ENCODE measurements at regions not wholly inside any gene's neighbourhood (a gene's known extent, or its start where the extent isn't known, plus 50 kb on each side); places are given as distances from the start of the nearest gene placed in this dataset.

DNA sequence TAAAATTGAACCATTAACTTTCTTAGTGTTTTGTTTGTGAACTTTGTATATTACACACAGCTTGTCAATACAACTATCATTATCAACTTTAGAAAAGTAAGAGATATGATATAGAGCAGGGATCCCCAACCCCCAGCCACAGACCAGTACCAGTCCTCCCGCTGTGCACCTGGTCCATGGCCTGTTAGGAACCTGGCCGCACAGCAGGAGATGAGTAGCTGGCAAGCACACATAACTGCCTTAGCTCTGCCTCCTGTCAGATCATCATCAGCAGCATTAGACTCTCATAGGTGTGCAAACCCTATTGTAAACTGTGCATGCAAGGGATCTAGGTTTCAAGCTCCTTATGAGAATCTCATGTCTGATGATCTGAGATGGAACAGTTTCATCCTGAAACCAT, 491.0 kb upstream of the NXPH2 start:
- TF ChIP-seq EZH2 (IDR thresholded peaks at IDR 0.05; ENCODE audit: borderline replicate concordance, insufficient read depth, low read depth, low read length, poor library complexity, severe bottlenecking) = no peak
- TF ChIP-seq, protein P1, sequence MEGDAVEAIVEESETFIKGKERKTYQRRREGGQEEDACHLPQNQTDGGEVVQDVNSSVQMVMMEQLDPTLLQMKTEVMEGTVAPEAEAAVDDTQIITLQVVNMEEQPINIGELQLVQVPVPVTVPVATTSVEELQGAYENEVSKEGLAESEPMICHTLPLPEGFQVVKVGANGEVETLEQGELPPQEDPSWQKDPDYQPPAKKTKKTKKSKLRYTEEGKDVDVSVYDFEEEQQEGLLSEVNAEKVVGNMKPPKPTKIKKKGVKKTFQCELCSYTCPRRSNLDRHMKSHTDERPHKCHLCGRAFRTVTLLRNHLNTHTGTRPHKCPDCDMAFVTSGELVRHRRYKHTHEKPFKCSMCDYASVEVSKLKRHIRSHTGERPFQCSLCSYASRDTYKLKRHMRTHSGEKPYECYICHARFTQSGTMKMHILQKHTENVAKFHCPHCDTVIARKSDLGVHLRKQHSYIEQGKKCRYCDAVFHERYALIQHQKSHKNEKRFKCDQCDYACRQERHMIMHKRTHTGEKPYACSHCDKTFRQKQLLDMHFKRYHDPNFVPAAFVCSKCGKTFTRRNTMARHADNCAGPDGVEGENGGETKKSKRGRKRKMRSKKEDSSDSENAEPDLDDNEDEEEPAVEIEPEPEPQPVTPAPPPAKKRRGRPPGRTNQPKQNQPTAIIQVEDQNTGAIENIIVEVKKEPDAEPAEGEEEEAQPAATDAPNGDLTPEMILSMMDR (IDR thresholded peaks at IDR 0.05) = no peak

All from B cell (primary cell).